ENCODE measurements at regions not wholly inside any gene's neighbourhood (a gene's known extent, or its start where the extent isn't known, plus 50 kb on each side); places are given as distances from the start of the nearest gene placed in this dataset.
"Not testable (repeated sequence)": the region's sequence is repeated elsewhere in the genome, so short reads cannot be mapped to it uniquely, and the experiment has no call there.

DNA sequence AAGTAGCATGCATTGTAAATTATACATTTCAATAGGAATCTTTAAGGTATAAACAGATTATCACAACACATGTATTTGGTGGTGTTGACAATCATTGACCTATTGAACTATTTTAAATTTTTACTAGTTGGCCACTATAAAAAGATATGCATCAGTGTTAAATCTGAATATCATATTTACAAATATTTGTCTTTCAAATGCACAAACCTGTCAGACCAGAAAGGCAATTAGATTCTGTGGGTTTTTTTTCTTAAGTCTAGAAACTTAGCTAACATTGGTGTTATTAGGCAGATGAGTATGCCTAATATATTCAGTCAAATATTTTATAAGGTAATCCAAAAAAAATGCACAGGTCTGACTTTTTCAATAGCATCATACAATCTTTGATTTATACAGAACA lies 241.4 kb upstream of the DGKB start:
- no peak for ATAC-seq

DNA sequence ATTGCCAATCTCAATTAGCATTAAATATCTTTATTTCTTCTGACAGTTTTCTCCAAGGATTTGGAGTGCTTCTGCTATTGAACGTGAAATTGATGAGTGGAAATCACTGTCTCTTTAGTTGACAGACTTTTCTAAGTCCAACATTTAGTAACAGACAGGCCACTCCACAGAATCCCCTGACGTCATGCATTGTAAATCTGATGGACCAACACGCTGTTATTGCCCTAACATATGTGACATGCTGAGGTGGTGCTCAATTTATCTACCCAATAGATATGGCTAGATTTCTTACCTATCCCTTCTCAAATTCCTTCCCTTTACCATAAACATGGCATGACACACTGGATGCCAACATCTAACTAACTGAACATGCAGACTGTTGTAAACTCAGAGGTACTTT lies 240.6 kb upstream of the DGKB start:
- no peak for ATAC-seq

DNA sequence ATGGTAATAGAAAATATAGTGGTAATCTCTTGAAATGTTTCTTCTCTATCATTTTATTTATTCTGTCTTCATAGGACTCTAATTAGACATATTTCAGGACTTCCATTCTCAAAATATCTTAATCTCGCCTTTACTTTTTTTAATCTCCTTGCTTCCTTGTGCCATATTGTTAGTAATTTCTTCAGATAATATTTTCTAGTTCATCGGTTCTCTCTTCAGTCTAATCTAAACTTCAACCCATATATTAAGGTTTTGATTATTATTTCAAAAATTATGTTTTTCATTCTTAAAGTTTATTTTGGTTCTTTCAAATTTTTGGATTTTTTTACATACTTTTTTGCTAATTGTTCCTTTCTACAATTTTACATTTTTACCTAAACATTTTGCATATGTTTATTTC lies 237.9 kb upstream of the DGKB start:
- ATAC-seq, result no peak

DNA sequence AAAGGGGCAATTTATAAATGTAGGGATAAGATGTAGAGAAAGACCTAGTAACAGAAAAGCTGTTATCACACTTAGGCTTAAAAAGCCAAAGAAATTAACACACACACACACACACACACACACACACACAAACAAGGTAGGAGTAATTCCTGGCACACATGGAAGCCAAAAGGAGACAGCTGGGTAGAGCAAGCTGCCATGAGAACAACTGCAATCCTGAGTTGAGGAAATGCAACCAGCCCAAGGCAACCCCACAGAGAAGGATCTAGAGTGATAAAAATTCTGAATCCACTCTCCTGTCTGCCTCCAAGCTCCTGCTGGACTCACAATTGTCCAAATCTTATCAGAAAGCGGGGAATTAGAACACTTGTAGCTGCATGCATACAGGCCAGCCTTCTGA lies 229.1 kb upstream of the DGKB start:
- ATAC-seq, result no peak

DNA sequence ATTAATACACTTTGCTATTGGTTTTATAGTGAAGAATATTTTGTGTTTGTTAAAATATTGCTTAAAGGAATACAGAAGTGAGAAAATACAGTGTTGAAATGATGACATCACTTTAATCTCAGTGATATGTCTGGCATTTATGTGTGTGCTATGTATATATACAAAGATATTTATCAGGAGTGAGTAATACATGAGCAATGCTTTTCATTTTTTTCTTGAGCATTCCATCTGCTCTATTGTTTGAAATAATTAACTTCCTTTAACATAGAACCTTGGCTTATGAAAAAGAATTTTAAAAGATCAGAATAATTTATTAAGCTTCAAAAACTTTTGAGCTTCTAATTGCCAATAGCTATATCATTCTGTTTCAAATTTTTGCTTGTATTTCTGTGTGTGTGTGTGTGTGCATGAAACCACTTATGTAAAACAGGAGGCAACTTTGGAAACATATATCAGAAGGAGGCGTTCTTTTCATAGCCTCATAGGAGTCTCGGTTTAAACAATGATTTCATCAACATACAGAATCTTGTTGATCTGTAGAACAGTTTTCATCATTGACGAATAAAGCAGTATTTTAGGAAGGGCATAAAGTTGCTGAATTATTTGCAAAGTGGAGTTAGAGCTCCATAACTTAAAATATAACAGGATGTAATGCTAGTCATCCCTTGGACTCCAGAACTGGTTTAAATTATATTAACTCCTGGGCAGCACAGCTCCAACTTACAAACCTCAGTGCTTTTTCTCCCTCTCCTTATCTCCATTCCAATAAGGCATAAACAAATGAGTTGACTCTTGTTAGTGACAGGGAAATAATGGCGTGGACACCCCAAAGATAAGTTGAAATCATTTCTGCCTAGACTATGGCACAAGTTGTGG lies 228.4 kb upstream of the DGKB start:
- no peak for ATAC-seq

DNA sequence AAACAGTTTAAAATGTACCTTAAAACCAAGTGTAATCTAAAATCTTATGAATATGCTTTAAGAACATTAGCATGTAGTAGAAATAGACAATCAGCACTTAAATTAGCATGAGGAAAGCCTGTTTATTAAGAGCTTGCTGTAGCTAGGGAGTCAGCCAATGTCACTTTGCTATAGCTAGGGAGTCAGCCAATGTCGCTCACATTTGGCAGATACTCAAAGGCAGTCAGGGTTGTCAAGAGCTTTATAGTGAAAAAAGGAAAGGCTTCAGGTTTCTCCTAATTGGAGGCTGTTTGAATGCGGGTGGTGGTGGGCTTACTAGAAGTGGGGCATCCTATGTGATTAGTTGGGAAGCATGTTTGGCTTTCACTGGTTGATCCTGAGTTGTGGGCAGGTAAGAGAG lies 226.2 kb upstream of the DGKB start:
- ATAC-seq, result no peak

DNA sequence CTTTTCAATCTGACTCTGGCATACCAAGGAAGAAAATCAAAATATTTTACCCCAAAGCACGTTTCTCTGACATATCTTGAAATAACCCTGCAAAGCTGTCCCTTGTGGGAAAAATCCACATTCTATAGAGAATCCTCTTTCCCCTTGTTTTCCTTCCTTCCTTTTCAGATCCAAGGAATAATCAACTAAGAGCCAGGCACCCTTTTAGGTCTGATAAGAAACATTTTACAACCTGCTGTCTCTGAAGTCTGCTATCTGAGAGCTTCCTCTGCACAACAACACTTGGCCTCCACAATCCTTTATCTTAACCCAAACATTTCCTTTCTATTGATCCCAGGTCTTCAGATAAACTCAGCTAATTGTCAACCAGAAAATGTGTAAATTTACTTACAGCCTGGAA lies 224.1 kb upstream of the DGKB start:
- ATAC-seq, result not testable (repeated sequence)

DNA sequence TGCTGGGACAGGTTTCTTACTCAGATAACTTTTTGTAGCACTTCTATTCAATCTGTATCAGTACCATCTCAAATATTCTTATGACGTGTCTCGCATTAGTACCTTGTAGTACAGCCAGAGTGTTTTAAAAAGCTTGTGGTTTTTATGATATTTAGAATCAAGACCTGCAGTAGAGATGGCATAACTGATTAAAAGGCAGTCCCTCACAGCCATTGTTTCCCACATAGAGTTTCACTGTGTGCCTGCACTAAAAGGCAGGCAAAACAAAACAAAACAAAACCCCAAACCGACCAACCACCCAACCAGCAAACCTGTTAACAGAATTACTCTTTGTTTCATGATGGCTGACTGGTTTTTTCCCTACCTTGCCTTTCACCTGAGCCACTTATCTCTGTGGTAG lies 221.3 kb upstream of the DGKB start:
- no peak for ATAC-seq

DNA sequence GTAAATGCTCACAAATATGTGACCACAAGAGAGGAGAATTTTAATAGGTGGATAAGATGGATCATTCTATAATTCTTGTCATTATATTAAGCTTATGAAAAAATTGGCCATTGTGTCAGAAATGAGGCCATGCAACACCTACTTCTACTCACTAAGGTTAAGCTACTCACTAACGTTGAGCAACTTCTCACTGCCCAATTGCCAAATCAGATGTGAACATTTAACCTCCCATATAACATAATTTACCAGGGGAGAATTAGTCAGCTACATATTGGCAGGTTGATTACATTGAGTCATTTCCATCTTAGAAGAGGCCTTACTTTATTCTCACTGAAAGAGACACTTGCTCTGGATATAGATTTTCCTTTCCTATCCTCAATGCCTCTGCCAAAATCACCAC lies 211.2 kb upstream of the DGKB start:
- ATAC-seq, result no peak

DNA sequence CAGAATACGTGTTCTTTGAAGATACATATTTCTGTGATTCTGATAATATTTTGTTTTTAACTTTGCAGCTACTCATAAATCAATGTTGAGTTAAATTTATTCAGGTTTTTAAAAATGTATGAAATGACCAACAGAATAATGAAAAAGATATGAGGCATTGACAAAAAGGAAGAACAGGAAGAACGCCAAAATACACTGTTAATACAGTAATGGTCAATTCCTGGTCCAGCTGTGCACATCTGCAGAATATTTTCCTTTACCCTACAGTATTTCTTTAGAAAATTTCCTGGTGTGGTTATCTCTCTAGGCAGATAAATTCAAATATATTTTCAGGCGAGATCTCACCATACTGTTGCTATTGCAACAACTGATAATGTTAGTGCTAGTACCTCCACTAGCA lies 203.2 kb upstream of the DGKB start:
- ATAC-seq, result no peak

DNA sequence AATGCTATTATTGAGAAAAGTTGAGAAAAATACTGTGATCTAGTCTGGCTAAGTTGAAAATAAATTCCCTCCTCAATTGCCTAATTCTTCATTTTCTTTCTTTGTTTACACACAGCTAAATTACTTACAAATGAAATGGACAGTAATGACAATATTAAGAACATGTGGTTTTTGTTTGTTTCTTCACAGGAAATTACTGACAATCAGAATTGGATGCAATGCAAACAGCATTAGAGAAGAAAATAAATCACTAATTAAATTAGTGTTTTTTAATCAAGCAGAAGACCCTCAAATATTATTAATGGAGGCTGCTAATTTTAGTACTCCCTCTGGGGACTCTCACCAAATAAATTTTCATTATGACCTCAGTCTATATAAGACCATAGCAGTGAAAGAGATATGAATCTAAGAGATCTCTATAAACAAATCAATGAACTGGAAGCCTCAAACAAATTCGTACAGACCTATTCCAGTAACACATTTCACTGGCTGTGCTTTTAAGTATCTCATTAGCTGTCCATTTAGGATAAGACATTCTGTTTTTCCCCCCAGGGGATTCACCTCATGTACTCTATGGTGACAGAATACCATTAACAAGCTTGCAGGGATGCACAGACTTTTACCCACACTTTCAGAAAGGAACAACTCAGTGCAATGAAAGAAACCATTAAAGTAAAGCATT lies 202.0 kb upstream of the DGKB start:
- no peak for ATAC-seq

DNA sequence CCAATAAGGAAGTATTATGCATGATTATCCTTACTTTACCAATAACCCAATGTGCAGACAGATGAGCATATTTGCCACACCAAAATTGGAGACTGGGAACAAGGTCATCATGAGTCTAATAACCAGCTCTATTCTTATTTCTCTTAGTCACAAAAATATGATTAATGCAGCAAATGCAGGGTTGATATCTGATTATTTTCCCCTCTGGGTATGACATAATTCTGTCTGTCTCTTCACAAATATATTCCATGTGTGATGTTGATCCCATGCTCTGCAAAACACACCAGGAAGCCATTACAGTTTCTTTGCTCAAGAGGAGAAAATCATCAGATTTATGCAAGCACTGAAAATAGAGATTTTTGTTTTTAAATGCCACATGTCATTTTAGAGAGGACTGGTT lies 196.5 kb upstream of the DGKB start:
- ATAC-seq, result no peak

DNA sequence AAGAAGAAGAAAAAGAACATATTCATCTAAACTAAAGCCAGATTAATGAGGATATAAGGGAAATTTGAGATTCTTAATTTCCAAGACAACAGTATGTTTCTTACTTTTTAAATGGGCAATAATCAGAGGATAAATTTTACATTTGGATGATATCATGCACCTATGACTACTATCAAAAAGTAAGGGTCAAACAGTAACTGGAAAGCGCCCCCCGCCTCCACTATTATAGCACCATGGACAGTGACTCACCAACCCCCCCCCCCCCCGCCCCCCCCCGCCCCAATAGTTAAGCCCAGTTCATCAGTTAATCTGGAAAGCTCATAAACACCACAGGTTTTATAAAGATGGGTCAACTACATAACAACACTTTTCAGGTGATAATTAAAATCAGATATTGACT lies 194.3 kb upstream of the DGKB start:
- no peak for ATAC-seq

DNA sequence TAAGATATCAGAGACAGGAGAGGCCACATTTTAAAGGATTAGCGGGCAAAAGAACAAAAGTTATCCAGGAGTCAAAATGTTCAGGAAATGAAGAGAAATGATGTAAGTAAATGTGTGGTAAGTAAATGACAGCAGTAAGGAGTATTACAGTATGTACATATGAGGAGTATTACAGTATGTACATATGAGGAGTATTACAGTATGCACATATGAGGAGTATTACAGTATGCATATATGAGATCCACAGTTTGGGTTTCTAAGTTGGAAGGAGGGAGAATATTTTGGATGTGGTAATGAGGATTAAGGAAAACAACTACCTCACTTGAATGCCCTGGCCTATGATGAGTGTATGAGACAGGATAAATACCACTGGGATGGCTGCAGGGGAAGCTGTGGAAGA lies 192.4 kb upstream of the DGKB start:
- no peak for ATAC-seq

DNA sequence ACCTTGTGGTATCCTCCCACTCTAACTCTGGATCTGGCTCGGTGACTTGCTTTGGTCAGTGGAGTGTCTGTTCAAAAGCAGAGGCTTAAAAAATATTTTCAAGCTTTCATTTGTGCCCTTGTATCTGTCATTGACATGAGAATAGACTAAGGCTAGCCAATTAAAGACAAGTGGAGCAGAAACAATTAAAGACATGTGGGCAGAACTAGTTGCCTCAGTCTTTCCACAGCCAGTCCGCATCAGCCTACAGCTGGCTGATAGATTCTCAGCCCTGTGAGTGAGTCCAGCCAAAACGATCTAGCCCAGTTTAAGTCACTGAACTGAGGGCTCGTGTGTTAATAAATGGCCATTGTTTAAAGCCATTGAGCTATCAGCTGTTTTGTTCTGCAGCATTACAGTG lies 185.2 kb upstream of the DGKB start:
- ATAC-seq, result no peak

DNA sequence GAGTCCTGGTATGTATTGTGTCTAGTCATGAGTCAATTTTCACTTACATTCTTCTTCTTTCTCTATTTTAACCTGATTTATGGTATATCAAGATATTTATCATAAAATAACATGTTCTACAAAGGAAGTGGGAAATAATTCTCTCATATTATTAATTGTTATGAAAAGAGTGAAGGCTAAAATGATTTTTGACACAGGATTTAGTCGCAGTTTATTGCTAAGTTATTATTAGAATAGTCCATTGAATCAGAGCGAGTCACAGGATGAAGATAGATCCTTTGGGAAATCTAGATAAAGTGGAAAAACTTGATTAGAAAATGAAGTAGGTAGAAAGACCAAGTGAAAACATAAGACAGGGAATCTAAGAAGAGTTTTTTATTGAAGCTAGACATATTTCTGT lies 184.3 kb upstream of the DGKB start:
- ATAC-seq, result no peak

DNA sequence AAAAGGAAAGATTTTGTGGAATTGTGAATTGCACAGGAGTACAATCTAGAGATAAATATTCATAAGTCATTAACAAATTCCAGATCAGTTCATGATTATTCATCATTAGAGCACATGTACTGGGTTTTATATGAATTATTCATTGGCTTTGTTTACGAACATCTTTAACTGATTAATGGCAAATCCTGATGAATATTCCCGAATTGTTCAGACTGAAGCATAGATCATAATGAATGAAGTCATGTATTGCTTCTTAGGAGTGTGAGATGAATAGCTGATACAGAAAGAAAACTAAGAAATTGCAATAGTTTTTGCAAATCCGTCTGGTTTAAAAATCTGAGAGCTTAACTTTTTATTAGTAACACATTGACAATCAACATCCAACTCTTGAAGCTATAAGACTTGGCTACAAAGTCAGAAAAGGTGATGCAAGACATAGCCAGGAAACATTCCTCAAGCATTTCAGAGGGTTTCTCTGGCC lies 183.6 kb upstream of the DGKB start:
- no peak for ATAC-seq

DNA sequence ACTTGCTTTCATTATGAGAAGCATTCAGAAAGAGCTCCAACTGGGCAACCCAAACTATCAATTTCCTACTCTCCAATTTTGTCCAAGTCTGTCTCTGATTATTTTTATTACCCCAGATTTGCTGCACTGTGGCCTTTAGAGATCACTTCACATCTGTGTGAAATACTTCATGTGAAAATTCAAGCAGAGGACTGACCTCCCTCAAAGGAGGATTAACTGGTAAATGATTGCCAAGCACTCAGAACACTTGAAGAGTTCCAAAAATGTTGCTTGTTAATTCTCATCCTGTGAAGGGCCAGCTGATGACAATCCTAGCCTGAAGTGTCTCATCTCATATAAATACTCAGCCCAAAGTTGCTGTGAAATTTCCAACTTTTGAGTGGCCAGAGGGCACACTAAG lies 182.8 kb upstream of the DGKB start:
- ATAC-seq, result no peak

DNA sequence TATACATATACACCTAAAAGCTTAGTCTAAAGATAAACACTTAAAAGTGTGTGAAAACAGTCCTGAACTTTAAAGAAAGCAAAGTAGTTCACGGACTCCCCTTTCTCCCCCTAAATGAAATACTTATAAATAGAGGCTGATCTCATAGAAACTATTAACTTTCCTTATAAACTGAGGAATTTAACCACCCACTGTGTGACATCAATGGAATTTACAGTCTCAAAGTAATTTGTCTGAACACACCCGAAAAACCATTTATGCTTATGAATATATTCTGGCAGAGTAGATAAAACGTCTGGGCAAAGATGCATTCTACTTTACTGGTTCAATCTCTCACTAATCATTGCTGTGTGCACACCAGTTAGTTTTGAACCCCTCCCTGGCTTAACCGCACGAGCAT lies 181.8 kb upstream of the DGKB start:
- no peak for ATAC-seq

DNA sequence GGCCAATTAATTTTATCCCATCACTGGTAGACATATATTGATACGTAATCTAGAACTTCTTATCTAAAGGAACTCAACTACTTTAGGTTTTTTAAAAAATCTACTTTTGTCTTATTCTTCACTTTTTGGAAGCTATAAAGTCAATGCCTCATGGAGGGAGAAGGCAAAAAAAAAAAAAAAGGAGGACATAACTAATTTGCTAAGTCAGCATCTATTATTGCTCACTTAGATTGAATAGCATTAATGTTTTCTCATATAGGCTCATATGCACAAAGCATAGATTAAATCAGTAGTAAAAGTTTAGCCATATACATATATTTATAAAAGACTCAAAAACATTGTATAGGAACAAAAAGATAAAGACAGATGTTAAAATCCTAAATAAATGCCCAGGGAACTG lies 179.3 kb upstream of the DGKB start:
- no peak for ATAC-seq

DNA sequence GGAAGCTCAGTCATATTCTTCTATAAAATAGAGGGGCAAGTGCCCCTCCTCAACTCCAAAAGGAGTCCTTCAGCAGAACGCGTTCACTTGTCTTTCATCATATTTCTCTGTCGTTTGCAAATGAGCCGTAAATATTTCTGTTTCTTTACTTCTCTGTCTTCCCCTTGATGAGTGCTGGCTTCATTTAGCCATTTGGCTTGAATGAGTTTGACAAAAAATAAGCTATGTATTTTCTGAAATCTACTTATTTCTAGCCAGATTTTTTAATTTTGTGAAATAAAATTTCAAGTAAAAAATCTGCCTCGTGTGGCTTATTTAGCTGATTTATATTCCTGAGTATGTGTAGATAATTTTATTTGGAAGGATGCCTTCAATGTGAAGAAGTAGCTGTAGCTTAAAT lies 170.8 kb upstream of the DGKB start:
- ATAC-seq, result no peak

DNA sequence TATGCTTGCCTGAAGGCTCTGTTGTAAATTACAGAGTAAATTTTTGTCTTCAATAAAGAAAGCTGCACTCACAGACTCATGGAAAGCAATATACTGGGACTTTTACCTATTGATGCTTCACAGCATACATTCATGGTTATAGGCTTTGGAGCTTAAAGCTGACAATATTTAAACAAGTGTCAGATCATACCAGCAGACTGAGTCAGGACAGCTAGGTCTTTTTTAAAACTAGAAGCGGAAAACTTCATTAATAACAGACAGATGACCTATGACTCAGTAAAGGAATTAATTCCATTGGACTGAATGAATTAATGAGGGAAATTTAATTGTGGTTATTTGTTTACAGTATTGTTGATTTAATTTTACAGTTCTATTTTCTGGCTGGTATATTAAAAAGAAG lies 165.8 kb upstream of the DGKB start:
- ATAC-seq, result no peak

DNA sequence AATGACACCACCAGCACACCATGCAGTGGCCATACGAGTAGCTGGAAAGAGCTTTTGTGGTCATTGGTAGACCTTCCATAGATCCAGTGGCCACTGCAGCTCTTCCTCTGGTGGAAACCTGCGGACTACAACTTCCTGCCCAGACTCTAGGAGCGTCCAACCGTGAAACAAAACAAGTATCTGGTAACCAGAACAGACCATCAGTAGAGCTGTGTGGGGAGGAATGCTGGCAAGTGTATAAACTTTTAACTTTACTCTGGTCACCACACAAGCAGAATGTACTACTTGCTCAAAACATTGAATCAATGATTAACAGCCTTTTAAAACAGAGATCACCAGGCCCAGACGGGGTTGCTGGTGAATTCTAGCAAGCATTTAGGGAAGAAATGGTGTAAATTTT lies 154.7 kb upstream of the DGKB start:
- ATAC-seq, result no peak

DNA sequence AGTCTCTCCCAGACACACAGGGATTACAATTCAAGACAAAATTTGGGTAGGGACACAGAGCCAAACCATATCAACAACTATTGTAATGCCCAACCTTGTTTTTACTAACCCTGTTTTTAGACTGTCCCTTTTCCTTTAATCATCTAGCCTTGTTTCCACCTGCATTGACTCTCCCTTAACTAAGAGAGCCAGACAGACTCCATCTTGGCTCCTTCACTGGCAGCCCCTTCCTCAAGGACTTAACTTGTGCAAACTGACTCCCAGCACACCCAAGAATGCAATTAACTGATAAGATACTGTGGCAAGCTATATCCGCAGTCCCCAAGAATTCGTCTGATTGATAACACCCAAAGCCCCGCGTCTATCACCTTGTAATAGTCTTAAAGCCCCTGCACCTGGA lies 151.8 kb upstream of the DGKB start:
- not testable (repeated sequence) for ATAC-seq
